Gastroesophageal sphincter (tissue), 4 donors: ENCODE measurements at regions not wholly inside any gene's neighbourhood (a gene's known extent, or its start where the extent isn't known, plus 50 kb on each side); places are given as distances from the start of the nearest gene placed in this dataset.

Experiments
- ATAC-seq: fragments of 150-250 bp; one replicate; pipeline ENCODE4 v1.9.1; 2016; ENCODE audit warnings: mild to moderate bottlenecking, moderate library complexity
- H3K27ac ChIP-seq, 4 donors: fragments of 200-600 bp; sonication (generic) in 3 of 4; 1 replicate in 3 of 4; 2 replicates in 1 of 4; pipeline ENCODE4 v1.5.1; 2016 to 2019
- H3K27me3 ChIP-seq: fragments of 200-600 bp; sonication (generic); one replicate; pipeline ENCODE4 v1.5.1; 2019
- H3K36me3 ChIP-seq, 2 donors: fragments of 200-600 bp; sonication (generic); one replicate each; pipeline ENCODE4 v1.5.1; 2019; ENCODE audit warnings: control low read depth in 1 of 2
- H3K4me1 ChIP-seq, 3 donors: fragments of 200-600 bp; sonication (generic); 1 replicate in 2 of 3; 2 replicates in 1 of 3; pipeline ENCODE4 v1.5.1; 2016 to 2019; ENCODE audit warnings: control low read depth in 2 of 3
- H3K4me3 ChIP-seq, 2 donors: fragments of 200-600 bp; sonication (generic); one replicate each; pipeline ENCODE4 v1.5.1; 2019; ENCODE audit warnings: mild to moderate bottlenecking in 1 of 2, moderate library complexity in 1 of 2
- H3K9me3 ChIP-seq, 3 donors: fragments of 200-600 bp; sonication (generic); one replicate each; pipeline ENCODE4 v1.5.1; 2017 to 2019; ENCODE audit warnings: control low read depth in 2 of 3
- EP300 ChIP-seq: sonication (generic); formaldehyde crosslinking; IDR thresholded peaks from one replicate; pipeline ENCODE4 v1.6.1; 2017; ENCODE audit warnings: antibody characterized with exemption, mild to moderate bottlenecking
- POLR2A ChIP-seq, 2 donors: fragments of 450-650 bp; IDR thresholded peaks; one replicate each; pipeline ENCODE4 v1.6.1; 2017; ENCODE audit warnings: antibody characterized with exemption in 2 of 2, mild to moderate bottlenecking in 2 of 2, moderate library complexity in 1 of 2
- POLR2AphosphoS5 ChIP-seq: sonication (generic); formaldehyde crosslinking; IDR thresholded peaks from one replicate; pipeline ENCODE4 v1.6.1; 2017; ENCODE audit warnings: antibody characterized with exemption
- WGBS, 2 donors: methylation state at CpG; one replicate each; pipeline ENCODE4 v1.1.5; 2018; ENCODE audit warnings: low coverage in 1 of 2; 5-methylcytosine and 5-hydroxymethylcytosine counted together
- TF ChIP-seq, protein P1 (sequence below), 4 experiments: fragments of 200-600 bp in 2 of 4; fragments of 450-650 bp in 2 of 4; sonication (generic) in 1 of 4; IDR thresholded peaks; one replicate each; pipeline ENCODE4 v1.5.1; 2017 to 2019; ENCODE audit warnings: antibody characterized with exemption in 4 of 4, mild to moderate bottlenecking in 2 of 4, moderate library complexity in 2 of 4

DNA sequence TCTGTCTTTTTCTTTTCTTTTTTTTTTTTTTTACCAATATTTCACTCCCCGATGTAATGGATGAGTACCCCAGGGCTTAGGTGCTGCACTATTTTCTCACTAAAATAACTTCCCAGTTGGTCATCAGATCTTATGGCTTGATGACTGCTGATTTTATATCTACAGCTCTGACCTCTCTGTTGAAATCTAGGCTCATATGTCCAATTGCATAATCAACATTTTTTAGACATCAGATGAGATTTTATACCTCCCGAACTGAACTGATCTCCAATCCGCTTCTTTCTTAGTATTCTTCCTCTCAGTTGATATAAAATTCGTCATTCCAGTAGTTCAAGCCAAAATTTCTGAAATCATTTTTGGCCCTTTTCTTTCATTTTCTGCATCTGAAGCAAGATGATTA, 1236.5 kb downstream of the SLC16A7 start:
- Histone ChIP-seq H3K27ac (no peak overlapping the region), H3K27me3 (no peaks in the 10 kb centered on the region), H3K9me3 (no peaks in the 10 kb centered on the region), H3K4me1 (no peaks in the 10 kb centered on the region), H3K36me3 (no peaks in the 10 kb centered on the region), H3K4me3 (no peak overlapping the region)
- 73 to 85% methylated on average over 3 to 4 of the region's 4 CpGs for WGBS, 2 donors
- TF ChIP-seq EP300, result no peak
- no peak for TF ChIP-seq POLR2A (IDR thresholded peaks at IDR 0.05)
- TF ChIP-seq, protein P1, sequence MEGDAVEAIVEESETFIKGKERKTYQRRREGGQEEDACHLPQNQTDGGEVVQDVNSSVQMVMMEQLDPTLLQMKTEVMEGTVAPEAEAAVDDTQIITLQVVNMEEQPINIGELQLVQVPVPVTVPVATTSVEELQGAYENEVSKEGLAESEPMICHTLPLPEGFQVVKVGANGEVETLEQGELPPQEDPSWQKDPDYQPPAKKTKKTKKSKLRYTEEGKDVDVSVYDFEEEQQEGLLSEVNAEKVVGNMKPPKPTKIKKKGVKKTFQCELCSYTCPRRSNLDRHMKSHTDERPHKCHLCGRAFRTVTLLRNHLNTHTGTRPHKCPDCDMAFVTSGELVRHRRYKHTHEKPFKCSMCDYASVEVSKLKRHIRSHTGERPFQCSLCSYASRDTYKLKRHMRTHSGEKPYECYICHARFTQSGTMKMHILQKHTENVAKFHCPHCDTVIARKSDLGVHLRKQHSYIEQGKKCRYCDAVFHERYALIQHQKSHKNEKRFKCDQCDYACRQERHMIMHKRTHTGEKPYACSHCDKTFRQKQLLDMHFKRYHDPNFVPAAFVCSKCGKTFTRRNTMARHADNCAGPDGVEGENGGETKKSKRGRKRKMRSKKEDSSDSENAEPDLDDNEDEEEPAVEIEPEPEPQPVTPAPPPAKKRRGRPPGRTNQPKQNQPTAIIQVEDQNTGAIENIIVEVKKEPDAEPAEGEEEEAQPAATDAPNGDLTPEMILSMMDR (IDR thresholded peaks at IDR 0.05), result no peak
- TF ChIP-seq POLR2AphosphoS5, result no peak
- ATAC-seq, result no peak

DNA sequence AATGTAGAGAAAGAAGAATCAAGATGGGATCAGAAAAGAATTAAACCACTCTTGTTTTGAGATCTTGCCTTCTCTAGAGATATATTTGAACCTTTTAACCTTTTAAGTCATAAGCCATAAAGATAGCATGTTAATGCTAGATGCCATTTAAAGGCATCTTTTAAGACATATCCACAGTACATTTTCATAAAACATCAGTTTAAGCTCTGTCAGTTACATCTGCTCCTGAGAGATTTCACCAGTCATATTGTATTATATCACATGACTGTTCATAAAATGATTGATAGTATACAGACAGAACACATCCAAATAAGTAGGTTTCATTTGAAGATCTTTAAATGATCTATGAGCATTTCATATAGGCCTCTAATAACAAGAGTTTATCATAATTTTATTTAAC, 1238.5 kb downstream of the SLC16A7 start:
- H3K4me1 ChIP-seq, result no peaks in the 10 kb centered on the region
- no peak for ATAC-seq
- H3K36me3 ChIP-seq, result no peaks in the 10 kb centered on the region
- no peaks in the 10 kb centered on the region for H3K27me3 ChIP-seq
- TF ChIP-seq EP300, result no peak
- TF ChIP-seq POLR2A (IDR thresholded peaks at IDR 0.05), result no peak
- no peak for TF ChIP-seq POLR2AphosphoS5
- TF ChIP-seq, protein P1 (IDR thresholded peaks at IDR 0.05), result no peak
- no peak overlapping the region for H3K27ac ChIP-seq
- no peak overlapping the region for H3K4me3 ChIP-seq
- H3K9me3 ChIP-seq, result no peaks in the 10 kb centered on the region

DNA sequence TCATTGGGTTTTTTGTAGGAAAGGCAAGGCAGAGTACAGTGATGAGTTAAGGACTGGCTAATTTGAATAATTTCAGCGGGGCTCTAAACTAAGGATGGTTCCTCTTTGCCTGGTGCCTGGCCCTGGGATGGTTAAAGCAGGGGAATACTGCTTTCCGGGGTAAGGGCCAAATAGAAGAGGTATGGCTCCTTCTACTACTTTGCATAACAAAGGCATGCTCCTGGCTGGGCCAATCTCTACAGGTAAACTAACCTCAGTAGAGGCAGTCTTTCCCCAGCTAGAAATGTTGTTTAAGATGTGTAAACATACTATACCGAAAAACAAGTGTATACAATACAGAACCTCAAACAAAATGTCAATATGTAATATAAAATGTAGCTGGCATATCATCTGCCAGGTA, 1239.0 kb downstream of the SLC16A7 start:
- H3K9me3 ChIP-seq, result no peaks in the 10 kb centered on the region
- TF ChIP-seq EP300, result no peak
- TF ChIP-seq POLR2AphosphoS5, result no peak
- TF ChIP-seq, protein P1 (IDR thresholded peaks at IDR 0.05), result no peak
- no peak for TF ChIP-seq POLR2A (IDR thresholded peaks at IDR 0.05)
- no peak for ATAC-seq
- no peak overlapping the region for H3K27ac ChIP-seq
- no peaks in the 10 kb centered on the region for H3K4me1 ChIP-seq
- 88 to 96% methylated on average over 3 of the region's 3 CpGs for WGBS, 2 donors
- no peak overlapping the region for H3K4me3 ChIP-seq
- H3K27me3 ChIP-seq, result no peaks in the 10 kb centered on the region
- H3K36me3 ChIP-seq, result no peaks in the 10 kb centered on the region

DNA sequence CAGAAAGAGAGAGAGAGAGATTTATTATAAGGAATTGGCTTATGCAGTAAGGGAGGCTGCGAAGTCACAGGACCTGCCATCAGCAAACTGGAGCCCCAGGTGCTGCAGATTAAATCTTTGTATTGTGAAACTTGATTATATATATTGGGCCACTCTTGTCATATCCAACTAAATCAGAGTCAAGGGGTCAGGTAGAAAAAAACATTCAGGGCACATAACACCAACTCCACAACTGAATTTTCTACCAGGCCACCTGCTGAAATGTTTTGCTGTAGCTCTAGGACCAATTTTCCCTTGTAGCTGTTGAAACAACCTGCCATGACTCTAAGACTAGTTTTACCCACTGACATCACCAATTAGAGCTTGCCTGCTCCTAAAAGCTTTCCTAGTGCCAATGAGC, 1240.8 kb downstream of the SLC16A7 start:
- Histone ChIP-seq H3K9me3 (no peaks in the 10 kb centered on the region), H3K27me3 (no peaks in the 10 kb centered on the region), H3K4me1 (no peaks in the 10 kb centered on the region), H3K36me3 (no peaks in the 10 kb centered on the region), H3K4me3 (no peak overlapping the region), H3K27ac (no peak overlapping the region)
- TF ChIP-seq EP300, result no peak
- no peak for TF ChIP-seq POLR2AphosphoS5
- TF ChIP-seq, protein P1 (IDR thresholded peaks at IDR 0.05), result no peak
- no peak for TF ChIP-seq POLR2A (IDR thresholded peaks at IDR 0.05)
- ATAC-seq, result no peak
- WGBS, 2 donors, result 69 to 89% methylated on average over 1 of the region's 1 CpG

DNA sequence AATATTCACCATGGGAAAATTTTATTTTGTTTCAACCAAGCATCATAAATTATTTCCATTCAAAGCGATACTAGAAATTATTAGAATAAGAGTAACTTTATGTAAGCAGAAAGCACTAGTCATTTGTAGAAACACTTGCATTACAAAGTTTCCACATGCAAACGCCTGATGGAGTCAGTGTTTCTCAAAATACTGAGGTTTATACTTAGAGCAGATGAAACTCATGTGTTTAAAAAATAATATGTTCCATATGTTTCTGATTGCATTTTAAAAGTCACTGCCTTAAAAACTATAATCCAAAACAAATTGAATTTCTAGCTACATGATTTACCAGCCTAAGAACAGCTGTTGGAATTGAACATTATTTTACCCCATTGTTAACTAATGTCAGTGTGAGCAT, 1246.4 kb downstream of the SLC16A7 start:
- WGBS, 2 donors, result 34% methylated on average over 2 of the region's 2 CpGs
- H3K36me3 ChIP-seq, result no peaks in the 10 kb centered on the region
- H3K4me1 ChIP-seq, result peaks cover 0 to 5% (median 0%) of the 10 kb centered on the region in 3 donors
- TF ChIP-seq POLR2A (IDR thresholded peaks at IDR 0.05) (no peak), EP300 (no peak), POLR2AphosphoS5 (no peak)
- TF ChIP-seq, protein P1 (IDR thresholded peaks at IDR 0.05), result no peak
- H3K9me3 ChIP-seq, result no peaks in the 10 kb centered on the region
- ATAC-seq, result no peak
- H3K27me3 ChIP-seq, result no peaks in the 10 kb centered on the region
- no peak overlapping the region for H3K4me3 ChIP-seq
- H3K27ac ChIP-seq, result no peak overlapping the region
